CD14-positive monocyte (primary cell): ENCODE measurements at regions not wholly inside any gene's neighbourhood (a gene's known extent, or its start where the extent isn't known, plus 50 kb on each side); places are given as distances from the start of the nearest gene placed in this dataset.

Experiments used
- DNase-seq, 3 donors: peaks; one replicate each; pipeline ENCODE4 v3.0.0-alpha.2; 2011 to 2022
- H2AFZ ChIP-seq: 2 replicates; pipeline ENCODE4 v1.6.0; 2012; ENCODE audit warnings: mild to moderate bottlenecking, low read depth, low read length, inconsistent platforms; ENCODE audit not compliant: insufficient read depth, poor library complexity, severe bottlenecking
- H3K27ac ChIP-seq, 2 donors: 1 replicate in 1 of 2; 2 replicates in 1 of 2; pipeline ENCODE4 v1.5.1; 2012 to 2013; ENCODE audit warnings: low read length in 2 of 2, control low read depth in 1 of 2, inconsistent platforms in 1 of 2, low read depth in 1 of 2, mild to moderate bottlenecking in 1 of 2
- H3K27me3 ChIP-seq, 2 donors: one replicate each; pipeline versions ENCODE4 v1.6.0 to v1.6.1; 2011 to 2013; ENCODE audit warnings: low read length in 2 of 2; ENCODE audit not compliant: control insufficient read depth in 2 of 2, insufficient read depth in 2 of 2
- H3K36me3 ChIP-seq, 2 donors: replicated peaks in 1 of 2; 1 replicate in 1 of 2; 2 replicates in 1 of 2; pipeline versions ENCODE4 v1.5.1 to v1.6.1; 2012 to 2013; ENCODE audit warnings: low read length in 2 of 2, control low read depth in 1 of 2, inconsistent platforms in 1 of 2, mild to moderate bottlenecking in 1 of 2; ENCODE audit not compliant: insufficient read depth in 2 of 2, control insufficient read depth in 1 of 2
- H3K4me1 ChIP-seq, 2 donors: 1 replicate in 1 of 2; 2 replicates in 1 of 2; pipeline versions ENCODE4 v1.5.1 to v1.6.1; 2012 to 2013; ENCODE audit warnings: low read length in 2 of 2, control low read depth in 1 of 2, inconsistent platforms in 1 of 2, mild to moderate bottlenecking in 1 of 2, moderate library complexity in 1 of 2; ENCODE audit not compliant: insufficient read depth in 2 of 2, control insufficient read depth in 1 of 2
- H3K4me2 ChIP-seq: replicated peaks from 2 replicates; pipeline ENCODE3; 2012; ENCODE audit warnings: low read length, moderate library complexity, mild to moderate bottlenecking; ENCODE audit not compliant: poor library complexity, severe bottlenecking; ENCODE audit errors: extremely low read depth
- H3K4me3 ChIP-seq, 3 experiments: fragments of 200-600 bp in 1 of 3; sonication (generic) in 1 of 3; replicated peaks in 1 of 3; 1 replicate in 2 of 3; 2 replicates in 1 of 3; pipeline ENCODE4 v1.5.1; 2011 to 2013; ENCODE audit warnings: low read length in 3 of 3, mild to moderate bottlenecking in 3 of 3, control low read depth in 2 of 3, low read depth in 2 of 3, inconsistent platforms in 1 of 3, moderate library complexity in 1 of 3
- H3K79me2 ChIP-seq: 2 replicates; pipeline ENCODE4 v1.6.0; 2012; ENCODE audit warnings: mild to moderate bottlenecking, control low read depth, inconsistent platforms, low read length, moderate library complexity; ENCODE audit not compliant: insufficient read depth
- H3K9ac ChIP-seq: 2 replicates; pipeline ENCODE4 v1.6.0; 2017; ENCODE audit warnings: low read length, mild to moderate bottlenecking; ENCODE audit not compliant: insufficient read depth, poor library complexity, severe bottlenecking
- H3K9me3 ChIP-seq, 2 donors: replicated peaks in 1 of 2; 1 replicate in 1 of 2; 2 replicates in 1 of 2; pipeline versions ENCODE4 v1.5.1 to v1.6.1; 2012 to 2013; ENCODE audit warnings: low read length in 2 of 2, control low read depth in 1 of 2; ENCODE audit not compliant: control insufficient read depth in 1 of 2, insufficient read depth in 1 of 2
- H4K20me1 ChIP-seq: 2 replicates; pipeline ENCODE4 v1.6.0; 2012; ENCODE audit warnings: mild to moderate bottlenecking, low read length, control low read depth, moderate library complexity; ENCODE audit not compliant: insufficient read depth
- H3K27ac Mint-ChIP-seq, 7 donors: one replicate each; pipeline ENCODE4 v1.8.0; 2020; ENCODE audit warnings: mild to moderate bottlenecking in 7 of 7, mixed read lengths in 7 of 7, moderate library complexity in 6 of 7, inconsistent platforms in 2 of 7
- H3K27me3 Mint-ChIP-seq, 3 donors: one replicate each; pipeline ENCODE4 v1.8.0; 2021 to 2022; ENCODE audit warnings: low read depth in 3 of 3, mild to moderate bottlenecking in 3 of 3, mixed read lengths in 3 of 3, moderate library complexity in 3 of 3, inconsistent platforms in 1 of 3
- H3K36me3 Mint-ChIP-seq, 2 donors: one replicate each; pipeline ENCODE4 v1.8.0; 2020; ENCODE audit warnings: mixed read lengths in 2 of 2, inconsistent platforms in 1 of 2, mild to moderate bottlenecking in 1 of 2
- H3K4me1 Mint-ChIP-seq: one replicate; pipeline ENCODE4 v1.8.0; 2020; ENCODE audit warnings: mild to moderate bottlenecking, mixed read lengths
- H3K4me3 Mint-ChIP-seq, 2 donors: one replicate each; pipeline ENCODE4 v1.8.0; 2020; ENCODE audit warnings: mild to moderate bottlenecking in 2 of 2, mixed read lengths in 2 of 2, moderate library complexity in 1 of 2
- H3K9me3 Mint-ChIP-seq, 7 donors: one replicate each; pipeline ENCODE4 v1.8.0; 2020 to 2022; ENCODE audit warnings: mixed read lengths in 7 of 7, mild to moderate bottlenecking in 6 of 7, moderate library complexity in 6 of 7, inconsistent platforms in 2 of 7
- CTCF ChIP-seq: fragments of 200-600 bp; IDR thresholded peaks from one replicate; pipeline ENCODE4 v1.8.0; 2022; ENCODE audit warnings: antibody characterized with exemption, mild to moderate bottlenecking
- WGBS: methylation state at CpG from one replicate; pipeline ENCODE4 v1.1.5; 2013; ENCODE audit warnings: missing lambda C conversion rate; ENCODE audit not compliant: insufficient coverage; 5-methylcytosine and 5-hydroxymethylcytosine counted together
- intact Hi-C, 2 donors: fragments of 100-400 bp; cut with micrococcal nuclease; formaldehyde crosslinking; loops; one replicate each; pipeline versions ENCODE4 v1.15.0 to v1.15.1; 2023

- Histone ChIP-seq H3K4me2 (no peak overlapping the region), H3K9me3 (peaks cover 6 to 8% of the 10 kb centered on the region in 2 donors), H3K79me2 (no peaks in the 10 kb centered on the region), H3K4me1 (peaks cover 17 to 26% of the 10 kb centered on the region in 2 donors), H3K36me3 (no peaks in the 10 kb centered on the region), H3K4me3 (no peak overlapping the region), H2AFZ (no peak overlapping the region), H3K27me3 (peaks cover 27 to 48% of the 10 kb centered on the region in 2 donors), H3K27ac (no peak overlapping the region), H4K20me1 (no peaks in the 10 kb centered on the region), H3K9ac (no peak overlapping the region)
- 8% methylated on average over 2 of the region's 5 CpGs for WGBS
- Mint-ChIP-seq H3K36me3 (no peaks in the 10 kb centered on the region), H3K4me1 (peaks cover 19% of the 10 kb centered on the region), H3K9me3 (peaks cover 4 to 16% (median 8%) of the 10 kb centered on the region in 7 donors), H3K4me3 (peak overlapping the region in 1 of 2 donors; percentile 31), H3K27me3 (peaks cover 30 to 46% (median 36%) of the 10 kb centered on the region in 3 donors), H3K27ac (no peak overlapping the region)
- no peak for DNase-seq
- no peak for TF ChIP-seq CTCF
- intact Hi-C loops = no loop called here
These were observed 57.3 kb upstream of the ZDBF2 start for GRCh38 chr2:206217166-206217565.

GRCh38 chr2:206217743-206218142 lies 56.7 kb upstream of the ZDBF2 start:
- no CpG with 5 or more reads among the region's 6 CpGs for WGBS
- intact Hi-C loops = no loop called here

More at GRCh38 chr2:206217743-206218142, 56.7 kb upstream of the ZDBF2 start:
- H3K36me3 Mint-ChIP-seq = no peaks in the 10 kb centered on the region
- H3K4me1 ChIP-seq = peaks cover 17 to 26% of the 10 kb centered on the region in 2 donors
- H3K9ac ChIP-seq = no peak overlapping the region
- H3K79me2 ChIP-seq = no peaks in the 10 kb centered on the region
- H2AFZ ChIP-seq = no peak overlapping the region
- peaks cover 4 to 22% (median 8%) of the 10 kb centered on the region in 7 donors for H3K9me3 Mint-ChIP-seq
- no peak for TF ChIP-seq CTCF
- H3K9me3 ChIP-seq = peaks cover 6 to 8% of the 10 kb centered on the region in 2 donors
- no peaks in the 10 kb centered on the region for H4K20me1 ChIP-seq
- peak overlapping the region in 1 of 2 donors; percentile 31 for H3K4me3 Mint-ChIP-seq
- no peak overlapping the region for H3K27ac Mint-ChIP-seq
- H3K36me3 ChIP-seq = no peaks in the 10 kb centered on the region
- no peak overlapping the region for H3K4me2 ChIP-seq
- no peak overlapping the region for H3K4me3 ChIP-seq
- DNase-seq = no peak
- H3K27me3 ChIP-seq = peaks cover 21 to 42% of the 10 kb centered on the region in 2 donors
- peaks cover 28 to 51% (median 33%) of the 10 kb centered on the region in 3 donors for H3K27me3 Mint-ChIP-seq
- H3K4me1 Mint-ChIP-seq = peaks cover 19% of the 10 kb centered on the region
- H3K27ac ChIP-seq = no peak overlapping the region
